ENCODE measurements at regions not wholly inside any gene's neighbourhood (a gene's known extent, or its start where the extent isn't known, plus 50 kb on each side); places are given as distances from the start of the nearest gene placed in this dataset.

GRCh38 chr5:74028406-74028805 is 402.4 kb downstream of the ARHGEF28 start:
- Histone ChIP-seq H3K27me3 (ENCODE audit: control insufficient read depth in 1 of 2, insufficient read depth in 2 of 2, low read length in 2 of 2) (no peaks in the 10 kb centered on the region), H3K4me3 (ENCODE audit: low read depth in 1 of 2, low read length in 2 of 2) (no peak overlapping the region), H3K4me1 (ENCODE audit: insufficient read depth, low read length) (no peaks in the 10 kb centered on the region)

DNA sequence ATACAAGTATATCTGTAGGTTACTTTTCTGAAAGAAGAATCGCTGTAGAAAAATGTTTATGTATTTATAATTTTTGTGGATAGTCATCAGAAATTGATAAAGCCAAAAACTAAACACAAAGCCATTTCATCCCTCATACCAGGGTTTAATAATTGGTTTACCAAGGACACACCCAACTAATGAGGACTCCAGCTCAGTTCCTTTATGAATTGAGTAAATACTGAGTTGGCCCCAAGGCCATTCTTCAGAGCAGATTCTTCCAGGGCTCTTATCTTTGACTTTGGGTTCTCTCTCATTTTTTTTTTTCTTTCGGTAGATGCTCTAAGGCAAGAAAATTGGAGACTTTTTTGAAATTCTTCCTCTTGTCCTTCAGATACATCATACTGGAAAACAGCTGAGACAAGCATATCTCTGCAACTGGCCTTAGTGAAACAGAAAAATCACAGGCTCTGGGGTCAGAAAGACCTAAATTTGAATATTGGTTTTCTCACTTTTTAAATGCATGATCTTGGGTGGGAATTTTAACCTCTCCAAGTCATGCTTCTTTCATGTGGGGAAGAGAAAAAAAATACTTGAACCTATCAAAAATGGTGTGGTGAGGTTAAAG is 401.8 kb downstream of the ARHGEF28 start:
- H3K9ac ChIP-seq (ENCODE audit: low read length) = no peak overlapping the region
- H3K4me3 ChIP-seq (ENCODE audit: low read depth in 1 of 2, low read length in 2 of 2) = no peak overlapping the region
- H3K9me3 ChIP-seq (ENCODE audit: low read length) = no peaks in the 10 kb centered on the region
- no peaks in the 10 kb centered on the region for H3K27me3 ChIP-seq (ENCODE audit: control insufficient read depth in 1 of 2, insufficient read depth in 2 of 2, low read length in 2 of 2)
- no peaks in the 10 kb centered on the region for H3K36me3 ChIP-seq (ENCODE audit: insufficient read depth, low read length)
- H3K27ac ChIP-seq (ENCODE audit: low read depth, low read length) = no peak overlapping the region
- no peaks in the 10 kb centered on the region for H3K4me1 ChIP-seq (ENCODE audit: insufficient read depth, low read length)

More at GRCh38 chr5:74028406-74028805, 402.4 kb downstream of the ARHGEF28 start:
- H3K9ac ChIP-seq (ENCODE audit: low read length) = no peak overlapping the region
- no peak overlapping the region for H3K27ac ChIP-seq (ENCODE audit: low read depth, low read length)
- no peaks in the 10 kb centered on the region for H3K36me3 ChIP-seq (ENCODE audit: insufficient read depth, low read length)
- no peaks in the 10 kb centered on the region for H3K9me3 ChIP-seq (ENCODE audit: low read length)

GRCh38 chr5:74026310-74026709 is 400.3 kb downstream of the ARHGEF28 start:
- no peak overlapping the region for H3K9ac ChIP-seq (ENCODE audit: low read length)
- no peak overlapping the region for H3K4me3 ChIP-seq (ENCODE audit: low read depth in 1 of 2, low read length in 2 of 2)
- no peaks in the 10 kb centered on the region for H3K9me3 ChIP-seq (ENCODE audit: low read length)
- no peaks in the 10 kb centered on the region for H3K27me3 ChIP-seq (ENCODE audit: control insufficient read depth in 1 of 2, insufficient read depth in 2 of 2, low read length in 2 of 2)
- no peak overlapping the region for H3K27ac ChIP-seq (ENCODE audit: low read depth, low read length)
- no peaks in the 10 kb centered on the region for H3K4me1 ChIP-seq (ENCODE audit: insufficient read depth, low read length)
- no peaks in the 10 kb centered on the region for H3K36me3 ChIP-seq (ENCODE audit: insufficient read depth, low read length)

GRCh38 chr5:74021126-74021525 is 395.1 kb downstream of the ARHGEF28 start:
- Histone ChIP-seq H3K9ac (ENCODE audit: low read length) (no peak overlapping the region), H3K4me3 (ENCODE audit: low read depth in 1 of 2, low read length in 2 of 2) (no peak overlapping the region), H3K36me3 (ENCODE audit: insufficient read depth, low read length) (no peaks in the 10 kb centered on the region)

DNA sequence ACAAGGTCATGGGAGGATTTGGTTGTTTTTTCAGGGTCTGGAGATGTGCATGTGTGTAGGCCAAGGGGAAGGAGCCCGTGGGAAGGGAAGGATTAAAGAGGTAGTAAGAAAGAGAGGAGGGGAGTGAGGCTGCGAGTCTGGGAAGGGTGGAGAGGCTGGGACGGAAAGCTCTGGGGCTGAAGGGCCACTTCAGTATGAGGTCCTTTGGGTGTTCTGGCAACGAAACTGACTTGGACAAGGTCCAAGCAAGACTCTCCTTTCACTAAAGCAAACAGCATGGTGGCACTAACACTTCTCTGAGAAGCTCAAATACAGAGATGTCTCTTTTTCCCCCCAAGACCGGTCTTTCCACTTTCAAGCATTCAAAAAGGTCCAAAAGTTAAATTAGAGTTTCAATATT is 394.5 kb downstream of the ARHGEF28 start:
- no peaks in the 10 kb centered on the region for H3K27me3 ChIP-seq (ENCODE audit: control insufficient read depth in 1 of 2, insufficient read depth in 2 of 2, low read length in 2 of 2)
- H3K4me3 ChIP-seq (ENCODE audit: low read depth in 1 of 2, low read length in 2 of 2) = no peak overlapping the region
- H3K9me3 ChIP-seq (ENCODE audit: low read length) = no peaks in the 10 kb centered on the region
- no peak overlapping the region for H3K9ac ChIP-seq (ENCODE audit: low read length)
- no peaks in the 10 kb centered on the region for H3K36me3 ChIP-seq (ENCODE audit: insufficient read depth, low read length)
- H3K27ac ChIP-seq (ENCODE audit: low read depth, low read length) = no peak overlapping the region
- H3K4me1 ChIP-seq (ENCODE audit: insufficient read depth, low read length) = no peaks in the 10 kb centered on the region

More at GRCh38 chr5:74021126-74021525, 395.1 kb downstream of the ARHGEF28 start:
- H3K27ac ChIP-seq (ENCODE audit: low read depth, low read length) = no peak overlapping the region
- H3K4me1 ChIP-seq (ENCODE audit: insufficient read depth, low read length) = no peaks in the 10 kb centered on the region
- H3K9me3 ChIP-seq (ENCODE audit: low read length) = no peaks in the 10 kb centered on the region
- H3K27me3 ChIP-seq (ENCODE audit: control insufficient read depth in 1 of 2, insufficient read depth in 2 of 2, low read length in 2 of 2) = no peaks in the 10 kb centered on the region

DNA sequence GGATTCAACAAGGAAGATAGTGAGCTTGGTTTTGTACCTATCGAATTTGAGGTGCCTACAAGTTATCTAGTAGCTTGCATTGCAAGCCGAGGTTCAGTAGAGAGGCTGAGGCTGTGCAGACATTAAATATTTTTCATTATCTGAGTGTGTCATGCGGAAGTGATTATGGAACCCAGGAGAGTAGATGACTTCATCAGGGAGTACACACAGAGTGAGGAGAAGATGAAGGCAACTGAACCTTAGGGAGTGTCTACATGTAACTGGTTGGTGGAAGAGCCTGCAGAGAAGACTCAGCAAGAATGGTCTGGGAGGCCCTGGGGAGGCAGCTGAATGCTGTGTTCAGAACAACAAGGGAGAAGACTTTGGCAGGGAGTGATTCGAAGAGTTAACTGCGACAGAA is 393.9 kb downstream of the ARHGEF28 start:
- Histone ChIP-seq H3K27me3 (ENCODE audit: control insufficient read depth in 1 of 2, insufficient read depth in 2 of 2, low read length in 2 of 2) (no peaks in the 10 kb centered on the region), H3K4me1 (ENCODE audit: insufficient read depth, low read length) (no peaks in the 10 kb centered on the region), H3K36me3 (ENCODE audit: insufficient read depth, low read length) (no peaks in the 10 kb centered on the region), H3K9ac (ENCODE audit: low read length) (no peak overlapping the region), H3K27ac (ENCODE audit: low read depth, low read length) (no peak overlapping the region), H3K9me3 (ENCODE audit: low read length) (no peaks in the 10 kb centered on the region), H3K4me3 (ENCODE audit: low read depth in 1 of 2, low read length in 2 of 2) (no peak overlapping the region)

DNA sequence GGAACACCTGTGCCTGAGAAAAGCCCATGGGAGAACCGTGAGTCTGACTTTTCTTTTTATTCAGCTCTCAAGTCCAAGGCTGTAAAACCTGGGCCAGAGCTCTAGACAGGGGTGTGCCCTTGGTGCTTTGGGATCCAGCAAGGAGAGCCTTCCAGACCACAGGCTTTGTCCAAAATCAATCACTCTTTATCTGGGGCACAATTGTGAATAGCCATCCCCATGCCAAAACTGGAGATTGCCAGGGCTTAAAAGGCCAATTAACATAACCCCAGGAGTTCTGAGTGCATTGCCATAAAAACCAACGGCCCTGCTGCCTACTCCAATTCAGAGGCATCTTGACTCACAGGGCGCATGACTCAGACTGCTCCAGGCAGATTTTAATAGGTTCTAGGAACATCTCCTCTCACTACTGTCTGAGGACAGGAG is 391.8 kb downstream of the ARHGEF28 start:
- Histone ChIP-seq H3K27ac (ENCODE audit: low read depth, low read length) (no peak overlapping the region), H3K9me3 (ENCODE audit: low read length) (no peaks in the 10 kb centered on the region), H3K27me3 (ENCODE audit: control insufficient read depth in 1 of 2, insufficient read depth in 2 of 2, low read length in 2 of 2) (no peaks in the 10 kb centered on the region), H3K4me1 (ENCODE audit: insufficient read depth, low read length) (no peaks in the 10 kb centered on the region), H3K36me3 (ENCODE audit: insufficient read depth, low read length) (no peaks in the 10 kb centered on the region), H3K4me3 (ENCODE audit: low read depth in 1 of 2, low read length in 2 of 2) (no peak overlapping the region), H3K9ac (ENCODE audit: low read length) (no peak overlapping the region)

DNA sequence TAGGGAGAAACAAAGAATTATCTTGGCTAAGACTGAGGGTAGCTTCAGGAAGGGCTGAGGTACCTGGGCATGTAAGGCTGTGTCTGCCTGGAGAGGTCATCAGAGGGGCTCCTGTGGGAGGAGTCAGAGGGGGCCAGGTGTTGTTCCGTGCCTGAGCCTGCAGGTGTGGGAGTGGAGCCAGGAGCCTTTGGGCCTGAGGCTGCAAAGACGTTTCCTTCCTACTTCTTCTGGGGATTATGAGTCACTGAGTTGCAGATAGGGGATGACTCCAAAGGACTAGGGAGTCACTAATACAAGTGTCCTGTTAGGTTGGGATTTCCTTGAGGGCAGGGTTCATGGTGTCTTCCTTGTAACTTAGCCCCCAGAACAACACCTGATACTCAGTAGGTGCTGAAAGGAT is 391.1 kb downstream of the ARHGEF28 start:
- no peaks in the 10 kb centered on the region for H3K36me3 ChIP-seq (ENCODE audit: insufficient read depth, low read length)
- H3K9ac ChIP-seq (ENCODE audit: low read length) = no peak overlapping the region
- H3K27me3 ChIP-seq (ENCODE audit: control insufficient read depth in 1 of 2, insufficient read depth in 2 of 2, low read length in 2 of 2) = no peaks in the 10 kb centered on the region
- H3K27ac ChIP-seq (ENCODE audit: low read depth, low read length) = no peak overlapping the region
- H3K4me3 ChIP-seq (ENCODE audit: low read depth in 1 of 2, low read length in 2 of 2) = no peak overlapping the region
- H3K4me1 ChIP-seq (ENCODE audit: insufficient read depth, low read length) = no peaks in the 10 kb centered on the region
- no peaks in the 10 kb centered on the region for H3K9me3 ChIP-seq (ENCODE audit: low read length)

GRCh38 chr5:74016373-74016772 is 390.4 kb downstream of the ARHGEF28 start:
- Histone ChIP-seq H3K27ac (ENCODE audit: low read depth, low read length) (no peak overlapping the region), H3K9ac (ENCODE audit: low read length) (no peak overlapping the region), H3K27me3 (ENCODE audit: control insufficient read depth in 1 of 2, insufficient read depth in 2 of 2, low read length in 2 of 2) (no peaks in the 10 kb centered on the region), H3K9me3 (ENCODE audit: low read length) (no peaks in the 10 kb centered on the region), H3K4me3 (ENCODE audit: low read depth in 1 of 2, low read length in 2 of 2) (no peak overlapping the region), H3K4me1 (ENCODE audit: insufficient read depth, low read length) (no peaks in the 10 kb centered on the region), H3K36me3 (ENCODE audit: insufficient read depth, low read length) (no peaks in the 10 kb centered on the region)

DNA sequence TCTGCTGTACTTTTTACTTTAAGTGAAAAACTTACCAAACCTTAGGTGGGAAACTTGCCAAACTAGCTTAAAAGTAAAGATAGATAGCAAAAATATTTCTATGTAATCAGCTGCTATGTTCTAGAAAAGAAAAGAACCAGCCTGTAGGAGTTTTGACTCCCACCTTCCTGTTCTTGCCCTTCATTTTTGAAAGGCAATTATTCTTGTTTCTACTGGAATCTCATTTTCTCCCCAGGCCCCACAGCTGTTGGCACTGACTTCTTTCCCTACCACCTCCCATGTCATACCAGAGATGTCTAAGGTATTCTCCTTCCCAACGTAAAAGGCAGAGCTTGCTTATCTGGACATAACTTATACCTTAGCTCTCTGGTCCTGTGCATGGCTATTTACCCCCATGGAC is 389.7 kb downstream of the ARHGEF28 start:
- H3K9me3 ChIP-seq (ENCODE audit: low read length) = no peaks in the 10 kb centered on the region
- H3K27ac ChIP-seq (ENCODE audit: low read depth, low read length) = no peak overlapping the region
- no peaks in the 10 kb centered on the region for H3K36me3 ChIP-seq (ENCODE audit: insufficient read depth, low read length)
- no peak overlapping the region for H3K4me3 ChIP-seq (ENCODE audit: low read depth in 1 of 2, low read length in 2 of 2)
- H3K4me1 ChIP-seq (ENCODE audit: insufficient read depth, low read length) = no peaks in the 10 kb centered on the region
- no peaks in the 10 kb centered on the region for H3K27me3 ChIP-seq (ENCODE audit: control insufficient read depth in 1 of 2, insufficient read depth in 2 of 2, low read length in 2 of 2)
- no peak overlapping the region for H3K9ac ChIP-seq (ENCODE audit: low read length)

GRCh38 chr5:74013222-74013621 is 387.2 kb downstream of the ARHGEF28 start:
- Histone ChIP-seq H3K4me1 (ENCODE audit: insufficient read depth, low read length) (no peaks in the 10 kb centered on the region), H3K36me3 (ENCODE audit: insufficient read depth, low read length) (no peaks in the 10 kb centered on the region), H3K4me3 (ENCODE audit: low read depth in 1 of 2, low read length in 2 of 2) (no peak overlapping the region), H3K27ac (ENCODE audit: low read depth, low read length) (no peak overlapping the region), H3K9me3 (ENCODE audit: low read length) (no peaks in the 10 kb centered on the region), H3K27me3 (ENCODE audit: control insufficient read depth in 1 of 2, insufficient read depth in 2 of 2, low read length in 2 of 2) (no peaks in the 10 kb centered on the region), H3K9ac (ENCODE audit: low read length) (no peak overlapping the region)

DNA sequence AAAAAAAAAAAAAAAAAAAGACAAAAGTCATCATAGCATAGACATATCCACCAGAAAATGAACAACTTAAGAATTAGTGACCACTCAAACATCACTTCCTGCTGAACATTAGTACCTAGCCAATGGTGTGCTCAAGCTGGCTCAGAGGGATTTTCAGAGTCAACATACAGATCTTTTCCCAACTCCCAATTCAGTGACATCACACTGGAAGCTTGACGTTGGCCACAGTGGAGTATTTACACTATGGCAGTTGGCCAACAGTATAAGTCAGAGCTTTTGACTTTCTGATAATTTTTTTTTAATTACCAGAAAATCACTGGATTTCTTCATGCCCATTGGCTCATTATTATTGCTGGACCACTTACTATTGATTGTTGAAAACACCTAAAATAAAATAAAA is 383.5 kb downstream of the ARHGEF28 start:
- no peaks in the 10 kb centered on the region for H3K36me3 ChIP-seq (ENCODE audit: insufficient read depth, low read length)
- H3K27ac ChIP-seq (ENCODE audit: low read depth, low read length) = no peak overlapping the region
- H3K4me1 ChIP-seq (ENCODE audit: insufficient read depth, low read length) = no peaks in the 10 kb centered on the region
- H3K9ac ChIP-seq (ENCODE audit: low read length) = no peak overlapping the region
- H3K4me3 ChIP-seq (ENCODE audit: low read depth in 1 of 2, low read length in 2 of 2) = no peak overlapping the region
- no peaks in the 10 kb centered on the region for H3K9me3 ChIP-seq (ENCODE audit: low read length)
- H3K27me3 ChIP-seq (ENCODE audit: control insufficient read depth in 1 of 2, insufficient read depth in 2 of 2, low read length in 2 of 2) = no peaks in the 10 kb centered on the region
